ENCODE measurements at regions not wholly inside any gene's neighbourhood (a gene's known extent, or its start where the extent isn't known, plus 50 kb on each side); places are given as distances from the start of the nearest gene placed in this dataset.

GRCh38 chr12:125286005-125286727 is 220.9 kb downstream of the AACS start:
- Histone ChIP-seq H3K4me3 (ENCODE audit: low read length) (no peak overlapping the region), H3K4me1 (ENCODE audit: insufficient read depth, low read length) (no peaks in the 10 kb centered on the region), H3K9me3 (ENCODE audit: low read length) (no peaks in the 10 kb centered on the region), H2AFZ (ENCODE audit: low read depth, low read length) (no peak overlapping the region), H3K27me3 (ENCODE audit: insufficient read depth, low read length) (no peaks in the 10 kb centered on the region), H3K36me3 (ENCODE audit: insufficient read depth, low read length) (no peaks in the 10 kb centered on the region)

GRCh38 chr12:125287155-125287847 is 222.1 kb downstream of the AACS start:
- Histone ChIP-seq H3K9me3 (ENCODE audit: low read length) (no peaks in the 10 kb centered on the region), H3K4me1 (ENCODE audit: insufficient read depth, low read length) (no peaks in the 10 kb centered on the region), H3K27me3 (ENCODE audit: insufficient read depth, low read length) (no peaks in the 10 kb centered on the region), H3K36me3 (ENCODE audit: insufficient read depth, low read length) (no peaks in the 10 kb centered on the region), H3K4me3 (ENCODE audit: low read length) (no peak overlapping the region), H2AFZ (ENCODE audit: low read depth, low read length) (no peak overlapping the region)

- no peaks in the 10 kb centered on the region for H3K9me3 ChIP-seq (ENCODE audit: low read length)
Observed at GRCh38 chr12:125288931-125289928, 224.0 kb downstream of the AACS start.

GRCh38 chr12:125289970-125290369 is 224.7 kb downstream of the AACS start:
- Histone ChIP-seq H3K36me3 (ENCODE audit: insufficient read depth, low read length) (no peaks in the 10 kb centered on the region), H2AFZ (ENCODE audit: low read depth, low read length) (no peak overlapping the region), H3K9me3 (ENCODE audit: low read length) (no peaks in the 10 kb centered on the region), H3K27me3 (ENCODE audit: insufficient read depth, low read length) (no peaks in the 10 kb centered on the region), H3K4me1 (ENCODE audit: insufficient read depth, low read length) (no peaks in the 10 kb centered on the region), H3K4me3 (ENCODE audit: low read length) (no peak overlapping the region)

More at GRCh38 chr12:125288931-125289928, 224.0 kb downstream of the AACS start:
- Histone ChIP-seq H3K27me3 (ENCODE audit: insufficient read depth, low read length) (no peaks in the 10 kb centered on the region), H3K36me3 (ENCODE audit: insufficient read depth, low read length) (no peaks in the 10 kb centered on the region), H2AFZ (ENCODE audit: low read depth, low read length) (no peak overlapping the region), H3K4me3 (ENCODE audit: low read length) (no peak overlapping the region), H3K4me1 (ENCODE audit: insufficient read depth, low read length) (no peaks in the 10 kb centered on the region)

- H3K36me3 ChIP-seq (ENCODE audit: insufficient read depth, low read length) = no peaks in the 10 kb centered on the region
- H3K4me3 ChIP-seq (ENCODE audit: low read length) = no peak overlapping the region
- no peaks in the 10 kb centered on the region for H3K27me3 ChIP-seq (ENCODE audit: insufficient read depth, low read length)
- H3K9me3 ChIP-seq (ENCODE audit: low read length) = no peaks in the 10 kb centered on the region
- H2AFZ ChIP-seq (ENCODE audit: low read depth, low read length) = no peak overlapping the region
- no peaks in the 10 kb centered on the region for H3K4me1 ChIP-seq (ENCODE audit: insufficient read depth, low read length)
Observed at GRCh38 chr12:125292700-125293099, 227.5 kb downstream of the AACS start.

GRCh38 chr12:125295550-125295949 is 230.3 kb downstream of the AACS start:
- Histone ChIP-seq H3K36me3 (ENCODE audit: insufficient read depth, low read length) (no peaks in the 10 kb centered on the region), H3K9me3 (ENCODE audit: low read length) (no peaks in the 10 kb centered on the region), H2AFZ (ENCODE audit: low read depth, low read length) (no peak overlapping the region), H3K27me3 (ENCODE audit: insufficient read depth, low read length) (peaks cover under 1% of the 10 kb centered on the region), H3K4me1 (ENCODE audit: insufficient read depth, low read length) (no peaks in the 10 kb centered on the region), H3K4me3 (ENCODE audit: low read length) (no peak overlapping the region)

GRCh38 chr12:125296701-125297100 is 231.5 kb downstream of the AACS start:
- Histone ChIP-seq H2AFZ (ENCODE audit: low read depth, low read length) (no peak overlapping the region), H3K36me3 (ENCODE audit: insufficient read depth, low read length) (no peaks in the 10 kb centered on the region)

DNA sequence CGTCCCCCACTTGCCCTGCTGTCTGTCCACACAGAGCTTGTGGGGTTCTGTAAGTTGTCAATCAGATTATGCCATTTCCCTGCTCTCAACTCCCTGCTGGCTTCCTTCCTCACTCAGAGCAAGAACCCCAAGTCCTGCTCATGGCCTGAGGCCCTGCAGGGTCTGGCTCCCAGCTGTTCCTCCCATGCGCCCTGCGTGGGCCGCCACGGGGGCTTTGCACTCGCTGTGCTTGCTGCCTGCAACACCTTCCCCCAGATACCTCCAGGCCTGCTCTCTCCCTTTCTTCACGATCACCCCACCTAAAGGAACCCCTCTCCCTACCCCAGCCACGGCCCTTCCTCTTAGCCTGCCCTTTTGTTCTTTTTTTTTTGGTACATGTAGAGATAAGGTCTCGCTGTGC is 234.6 kb downstream of the AACS start:
- Histone ChIP-seq H2AFZ (ENCODE audit: low read depth, low read length) (no peak overlapping the region), H3K36me3 (ENCODE audit: insufficient read depth, low read length) (no peaks in the 10 kb centered on the region), H3K27me3 (ENCODE audit: insufficient read depth, low read length) (peaks cover 2% of the 10 kb centered on the region), H3K4me3 (ENCODE audit: low read length) (no peak overlapping the region), H3K9me3 (ENCODE audit: low read length) (no peaks in the 10 kb centered on the region), H3K4me1 (ENCODE audit: insufficient read depth, low read length) (no peaks in the 10 kb centered on the region)

More at GRCh38 chr12:125296701-125297100, 231.5 kb downstream of the AACS start:
- Histone ChIP-seq H3K4me3 (ENCODE audit: low read length) (no peak overlapping the region), H3K9me3 (ENCODE audit: low read length) (no peaks in the 10 kb centered on the region), H3K4me1 (ENCODE audit: insufficient read depth, low read length) (no peaks in the 10 kb centered on the region), H3K27me3 (ENCODE audit: insufficient read depth, low read length) (peaks cover 2% of the 10 kb centered on the region)

DNA sequence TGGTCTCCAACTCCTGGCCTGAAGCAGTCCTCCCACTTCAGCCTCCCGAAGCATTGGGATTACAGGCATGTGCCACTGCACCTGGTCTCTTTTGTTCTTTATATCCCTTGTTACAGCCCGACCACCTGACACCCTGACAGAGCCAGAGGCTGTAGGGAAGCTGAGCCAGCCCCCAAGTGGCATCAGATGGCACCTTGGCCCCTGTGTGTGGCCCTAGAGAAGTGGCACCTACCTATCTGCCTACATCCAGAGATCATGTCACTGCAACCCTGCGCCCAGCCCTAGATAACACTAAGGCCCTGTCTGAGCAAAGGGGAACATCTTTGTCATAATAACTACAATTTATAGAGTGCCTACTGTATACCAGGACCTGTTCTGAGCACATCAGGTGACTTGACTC is 235.0 kb downstream of the AACS start:
- Histone ChIP-seq H3K4me3 (ENCODE audit: low read length) (no peak overlapping the region), H3K36me3 (ENCODE audit: insufficient read depth, low read length) (no peaks in the 10 kb centered on the region), H2AFZ (ENCODE audit: low read depth, low read length) (no peak overlapping the region), H3K9me3 (ENCODE audit: low read length) (no peaks in the 10 kb centered on the region), H3K4me1 (ENCODE audit: insufficient read depth, low read length) (no peaks in the 10 kb centered on the region), H3K27me3 (ENCODE audit: insufficient read depth, low read length) (peaks cover 2% of the 10 kb centered on the region)

DNA sequence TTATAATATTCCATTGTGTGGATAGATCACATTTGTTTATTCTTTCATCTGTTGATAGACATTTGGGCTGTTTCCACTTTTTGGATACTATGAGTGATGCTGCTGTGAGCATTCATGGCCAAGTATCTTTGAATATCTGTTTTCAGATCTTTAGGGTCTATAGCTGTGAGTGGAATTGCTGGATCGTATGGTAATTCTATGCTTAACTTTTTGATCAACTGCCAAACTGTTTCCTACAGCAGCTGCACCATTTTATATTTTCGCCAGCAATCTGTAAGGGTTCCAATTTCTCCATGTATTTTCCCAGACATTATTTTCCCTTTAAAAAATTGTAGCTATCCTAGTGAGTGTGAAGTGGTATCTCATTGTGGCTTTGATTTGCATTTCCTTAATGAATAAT is 238.1 kb downstream of the AACS start:
- Histone ChIP-seq H3K9me3 (ENCODE audit: low read length) (no peaks in the 10 kb centered on the region), H2AFZ (ENCODE audit: low read depth, low read length) (no peak overlapping the region), H3K4me1 (ENCODE audit: insufficient read depth, low read length) (no peaks in the 10 kb centered on the region), H3K4me3 (ENCODE audit: low read length) (no peak overlapping the region), H3K27me3 (ENCODE audit: insufficient read depth, low read length) (peaks cover 2% of the 10 kb centered on the region), H3K36me3 (ENCODE audit: insufficient read depth, low read length) (no peaks in the 10 kb centered on the region)

GRCh38 chr12:125304029-125304428 is 238.8 kb downstream of the AACS start:
- Histone ChIP-seq H2AFZ (ENCODE audit: low read depth, low read length) (no peak overlapping the region), H3K9me3 (ENCODE audit: low read length) (no peaks in the 10 kb centered on the region), H3K36me3 (ENCODE audit: insufficient read depth, low read length) (no peaks in the 10 kb centered on the region), H3K4me1 (ENCODE audit: insufficient read depth, low read length) (no peaks in the 10 kb centered on the region), H3K27me3 (ENCODE audit: insufficient read depth, low read length) (peaks cover 2% of the 10 kb centered on the region), H3K4me3 (ENCODE audit: low read length) (no peak overlapping the region)

DNA sequence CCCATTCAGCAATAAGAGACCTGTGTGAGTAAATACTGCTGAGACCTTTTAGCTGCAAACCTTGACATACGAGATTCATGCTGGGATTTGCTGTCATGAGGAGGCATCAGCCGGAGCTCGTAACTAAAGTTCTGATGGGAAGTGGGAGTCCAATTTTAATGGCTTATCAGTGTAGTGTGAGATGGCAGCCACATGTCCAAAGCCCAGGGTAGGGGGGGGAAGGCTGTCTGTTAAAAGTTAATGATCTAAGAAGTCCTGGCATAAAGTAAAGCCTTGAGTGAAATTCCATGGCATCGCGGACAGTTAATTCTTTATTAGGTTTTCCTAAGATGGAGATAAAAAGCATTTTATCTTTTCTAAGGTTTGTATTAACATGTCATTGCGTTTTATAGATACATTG is 240.0 kb downstream of the AACS start:
- no peaks in the 10 kb centered on the region for H3K36me3 ChIP-seq (ENCODE audit: insufficient read depth, low read length)
- H3K4me1 ChIP-seq (ENCODE audit: insufficient read depth, low read length) = no peaks in the 10 kb centered on the region
- H3K27me3 ChIP-seq (ENCODE audit: insufficient read depth, low read length) = peaks cover 2% of the 10 kb centered on the region
- no peaks in the 10 kb centered on the region for H3K9me3 ChIP-seq (ENCODE audit: low read length)
- no peak overlapping the region for H2AFZ ChIP-seq (ENCODE audit: low read depth, low read length)
- H3K4me3 ChIP-seq (ENCODE audit: low read length) = no peak overlapping the region

GRCh38 chr12:125310461-125310860 is 245.2 kb downstream of the AACS start:
- Histone ChIP-seq H3K9me3 (ENCODE audit: low read length) (no peaks in the 10 kb centered on the region), H2AFZ (ENCODE audit: low read depth, low read length) (no peak overlapping the region), H3K36me3 (ENCODE audit: insufficient read depth, low read length) (no peaks in the 10 kb centered on the region), H3K27me3 (ENCODE audit: insufficient read depth, low read length) (no peaks in the 10 kb centered on the region), H3K4me1 (ENCODE audit: insufficient read depth, low read length) (peaks cover 10% of the 10 kb centered on the region), H3K4me3 (ENCODE audit: low read length) (no peak overlapping the region)
